Breast epithelium (tissue), 3 donors: ENCODE measurements at regions not wholly inside any gene's neighbourhood (a gene's known extent, or its start where the extent isn't known, plus 50 kb on each side); places are given as distances from the start of the nearest gene placed in this dataset.

Experiments
- POLR2A ChIP-seq: fragments of 450-650 bp; IDR thresholded peaks from one replicate; pipeline ENCODE4 v1.6.1; 2016; ENCODE audit warnings: antibody characterized with exemption, mild to moderate bottlenecking, moderate library complexity
- POLR2AphosphoS5 ChIP-seq, 3 donors: sonication (generic); formaldehyde crosslinking; IDR thresholded peaks; one replicate each; pipeline ENCODE4 v1.6.1; 2017; ENCODE audit warnings: antibody characterized with exemption in 3 of 3
- TF ChIP-seq, protein P1 (sequence below), 3 donors: fragments of 450-650 bp; IDR thresholded peaks; one replicate each; pipeline ENCODE4 v1.5.1; 2016 to 2017; ENCODE audit warnings: antibody characterized with exemption in 3 of 3, mild to moderate bottlenecking in 3 of 3, moderate library complexity in 3 of 3

DNA sequence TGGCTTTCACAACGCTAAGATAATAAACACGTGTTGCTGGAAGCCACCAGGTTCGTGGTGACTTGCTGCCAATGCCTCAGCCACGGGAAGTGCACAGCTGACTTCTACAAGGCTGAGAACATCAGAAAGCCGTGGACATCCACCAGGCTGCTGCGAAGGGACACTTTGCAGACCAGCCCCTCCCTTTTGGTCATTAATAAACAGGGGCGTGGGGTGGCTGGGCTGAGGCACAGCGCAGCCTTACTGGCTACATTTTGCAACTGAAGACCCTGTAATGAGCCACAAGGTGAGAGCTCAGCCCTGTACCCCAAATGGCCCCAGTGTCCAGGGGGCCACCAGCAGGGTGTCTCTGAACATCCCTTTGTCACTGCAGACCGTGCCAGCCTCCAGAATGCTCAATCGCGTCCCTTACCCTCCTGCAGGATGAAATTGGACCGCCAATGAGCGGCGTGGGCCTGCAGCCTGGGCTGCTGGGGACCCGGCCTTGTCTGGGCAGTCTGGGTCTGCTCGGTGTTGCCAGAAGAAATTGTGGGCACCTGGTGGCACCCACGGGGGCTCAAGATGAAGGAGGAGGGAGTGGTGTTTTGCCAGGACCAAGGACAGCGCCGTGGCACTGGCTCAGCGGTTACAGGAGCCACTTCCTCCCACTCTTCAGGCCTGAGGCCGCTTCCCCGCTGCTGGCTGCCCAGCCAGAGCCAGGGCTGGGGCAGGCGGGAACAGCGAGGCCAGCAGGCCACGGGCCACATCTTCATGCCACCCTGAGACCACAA is 181.9 kb downstream of the CTTN start:
- TF ChIP-seq, protein P1, sequence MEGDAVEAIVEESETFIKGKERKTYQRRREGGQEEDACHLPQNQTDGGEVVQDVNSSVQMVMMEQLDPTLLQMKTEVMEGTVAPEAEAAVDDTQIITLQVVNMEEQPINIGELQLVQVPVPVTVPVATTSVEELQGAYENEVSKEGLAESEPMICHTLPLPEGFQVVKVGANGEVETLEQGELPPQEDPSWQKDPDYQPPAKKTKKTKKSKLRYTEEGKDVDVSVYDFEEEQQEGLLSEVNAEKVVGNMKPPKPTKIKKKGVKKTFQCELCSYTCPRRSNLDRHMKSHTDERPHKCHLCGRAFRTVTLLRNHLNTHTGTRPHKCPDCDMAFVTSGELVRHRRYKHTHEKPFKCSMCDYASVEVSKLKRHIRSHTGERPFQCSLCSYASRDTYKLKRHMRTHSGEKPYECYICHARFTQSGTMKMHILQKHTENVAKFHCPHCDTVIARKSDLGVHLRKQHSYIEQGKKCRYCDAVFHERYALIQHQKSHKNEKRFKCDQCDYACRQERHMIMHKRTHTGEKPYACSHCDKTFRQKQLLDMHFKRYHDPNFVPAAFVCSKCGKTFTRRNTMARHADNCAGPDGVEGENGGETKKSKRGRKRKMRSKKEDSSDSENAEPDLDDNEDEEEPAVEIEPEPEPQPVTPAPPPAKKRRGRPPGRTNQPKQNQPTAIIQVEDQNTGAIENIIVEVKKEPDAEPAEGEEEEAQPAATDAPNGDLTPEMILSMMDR (IDR thresholded peaks at IDR 0.05), result no peak
- TF ChIP-seq POLR2A (no peak), POLR2AphosphoS5 (IDR thresholded peaks at IDR 0.05) (no peak)
